ENCODE measurements at regions not wholly inside any gene's neighbourhood (a gene's known extent, or its start where the extent isn't known, plus 50 kb on each side); places are given as distances from the start of the nearest gene placed in this dataset.

GRCh38 chr6:74093361-74093760, 397.4 kb downstream of the CD109 start:
- no peak for TF ChIP-seq Cebpa-rat (IDR thresholded peaks at IDR 0.05)
- Histone ChIP-seq H3K9ac (no peak overlapping the region), H3K36me3 (no peaks in the 10 kb centered on the region), H3K27ac (no peak overlapping the region), H3K27me3 (no peaks in the 10 kb centered on the region), H3K4me1 (no peaks in the 10 kb centered on the region), H4K20me1 (no peaks in the 10 kb centered on the region), H3K4me3 (no peak overlapping the region), H3K9me3 (no peaks in the 10 kb centered on the region), H3K4me2 (no peak overlapping the region)

GRCh38 chr6:74091794-74092157, 395.8 kb downstream of the CD109 start:
- Histone ChIP-seq H3K4me1 (no peaks in the 10 kb centered on the region), H3K9me3 (no peaks in the 10 kb centered on the region), H3K36me3 (no peaks in the 10 kb centered on the region), H3K9ac (no peak overlapping the region), H4K20me1 (no peaks in the 10 kb centered on the region), H3K4me3 (no peak overlapping the region), H3K4me2 (no peak overlapping the region), H3K27ac (no peak overlapping the region), H3K27me3 (no peaks in the 10 kb centered on the region)
- TF ChIP-seq Cebpa-rat (IDR thresholded peaks at IDR 0.05) = no peak

- no peak overlapping the region for H3K4me2 ChIP-seq
- no peaks in the 10 kb centered on the region for H4K20me1 ChIP-seq
- TF ChIP-seq Cebpa-rat (IDR thresholded peaks at IDR 0.05) = no peak
- H3K4me3 ChIP-seq = no peak overlapping the region
- H3K27ac ChIP-seq = no peak overlapping the region
- no peaks in the 10 kb centered on the region for H3K27me3 ChIP-seq
- no peak overlapping the region for H3K9ac ChIP-seq
- H3K36me3 ChIP-seq = no peaks in the 10 kb centered on the region
- H3K9me3 ChIP-seq = no peaks in the 10 kb centered on the region
- no peaks in the 10 kb centered on the region for H3K4me1 ChIP-seq
These were observed 395.3 kb downstream of the CD109 start for GRCh38 chr6:74091136-74091793.

- H3K4me1 ChIP-seq = no peaks in the 10 kb centered on the region
- no peaks in the 10 kb centered on the region for H3K9me3 ChIP-seq
- no peak overlapping the region for H3K4me3 ChIP-seq
- no peaks in the 10 kb centered on the region for H3K36me3 ChIP-seq
- H3K27ac ChIP-seq = no peak overlapping the region
- no peak overlapping the region for H3K9ac ChIP-seq
- H4K20me1 ChIP-seq = no peaks in the 10 kb centered on the region
- no peak overlapping the region for H3K4me2 ChIP-seq
- no peak for TF ChIP-seq Cebpa-rat (IDR thresholded peaks at IDR 0.05)
- H3K27me3 ChIP-seq = no peaks in the 10 kb centered on the region
These were observed 391.9 kb downstream of the CD109 start for GRCh38 chr6:74087899-74088298.

GRCh38 chr6:74075896-74076295, 379.9 kb downstream of the CD109 start:
- no peaks in the 10 kb centered on the region for H3K36me3 ChIP-seq
- H3K27me3 ChIP-seq = no peaks in the 10 kb centered on the region
- no peaks in the 10 kb centered on the region for H3K4me1 ChIP-seq
- H3K9me3 ChIP-seq = no peaks in the 10 kb centered on the region
- no peak for TF ChIP-seq Cebpa-rat (IDR thresholded peaks at IDR 0.05)
- H3K4me2 ChIP-seq = no peak overlapping the region
- H4K20me1 ChIP-seq = no peaks in the 10 kb centered on the region
- no peak overlapping the region for H3K27ac ChIP-seq
- H3K9ac ChIP-seq = no peak overlapping the region
- H3K4me3 ChIP-seq = no peak overlapping the region

- TF ChIP-seq Cebpa-rat (IDR thresholded peaks at IDR 0.05) = no peak
- no peaks in the 10 kb centered on the region for H3K27me3 ChIP-seq
- no peaks in the 10 kb centered on the region for H4K20me1 ChIP-seq
- no peak overlapping the region for H3K4me3 ChIP-seq
- no peak overlapping the region for H3K27ac ChIP-seq
- no peaks in the 10 kb centered on the region for H3K36me3 ChIP-seq
- H3K9me3 ChIP-seq = no peaks in the 10 kb centered on the region
- H3K4me2 ChIP-seq = no peak overlapping the region
- H3K9ac ChIP-seq = no peak overlapping the region
- no peaks in the 10 kb centered on the region for H3K4me1 ChIP-seq
These were observed 379.3 kb downstream of the CD109 start for GRCh38 chr6:74075323-74075722.

- H3K9ac ChIP-seq = no peak overlapping the region
- H3K27me3 ChIP-seq = no peaks in the 10 kb centered on the region
- no peaks in the 10 kb centered on the region for H3K4me1 ChIP-seq
- no peaks in the 10 kb centered on the region for H4K20me1 ChIP-seq
- TF ChIP-seq Cebpa-rat (IDR thresholded peaks at IDR 0.05) = no peak
- no peaks in the 10 kb centered on the region for H3K36me3 ChIP-seq
- no peak overlapping the region for H3K4me3 ChIP-seq
- no peak overlapping the region for H3K4me2 ChIP-seq
- no peaks in the 10 kb centered on the region for H3K9me3 ChIP-seq
- H3K27ac ChIP-seq = no peak overlapping the region
These were observed 378.6 kb downstream of the CD109 start for GRCh38 chr6:74074645-74075044.

GRCh38 chr6:74073999-74074398, 378.0 kb downstream of the CD109 start:
- Histone ChIP-seq H3K4me1 (no peaks in the 10 kb centered on the region), H3K36me3 (no peaks in the 10 kb centered on the region), H4K20me1 (no peaks in the 10 kb centered on the region), H3K27ac (no peak overlapping the region), H3K4me2 (no peak overlapping the region), H3K4me3 (no peak overlapping the region), H3K9ac (no peak overlapping the region), H3K9me3 (no peaks in the 10 kb centered on the region), H3K27me3 (no peaks in the 10 kb centered on the region)
- no peak for TF ChIP-seq Cebpa-rat (IDR thresholded peaks at IDR 0.05)

- no peaks in the 10 kb centered on the region for H4K20me1 ChIP-seq
- TF ChIP-seq Cebpa-rat (IDR thresholded peaks at IDR 0.05) = no peak
- no peak overlapping the region for H3K9ac ChIP-seq
- no peak overlapping the region for H3K4me3 ChIP-seq
- H3K36me3 ChIP-seq = no peaks in the 10 kb centered on the region
- H3K4me1 ChIP-seq = no peaks in the 10 kb centered on the region
- no peaks in the 10 kb centered on the region for H3K9me3 ChIP-seq
- no peak overlapping the region for H3K4me2 ChIP-seq
- no peaks in the 10 kb centered on the region for H3K27me3 ChIP-seq
- H3K27ac ChIP-seq = no peak overlapping the region
These were observed 377.4 kb downstream of the CD109 start for GRCh38 chr6:74073429-74073828.

GRCh38 chr6:74071214-74071613, 375.2 kb downstream of the CD109 start:
- Histone ChIP-seq H3K4me3 (no peak overlapping the region), H3K9me3 (no peaks in the 10 kb centered on the region), H3K9ac (no peak overlapping the region), H4K20me1 (no peaks in the 10 kb centered on the region), H3K4me1 (no peaks in the 10 kb centered on the region), H3K27ac (no peak overlapping the region), H3K4me2 (no peak overlapping the region), H3K27me3 (no peaks in the 10 kb centered on the region), H3K36me3 (no peaks in the 10 kb centered on the region)
- TF ChIP-seq Cebpa-rat (IDR thresholded peaks at IDR 0.05) = no peak

- no peak overlapping the region for H3K9ac ChIP-seq
- H4K20me1 ChIP-seq = no peaks in the 10 kb centered on the region
- no peaks in the 10 kb centered on the region for H3K9me3 ChIP-seq
- no peak overlapping the region for H3K4me2 ChIP-seq
- no peak overlapping the region for H3K4me3 ChIP-seq
- no peak overlapping the region for H3K27ac ChIP-seq
- TF ChIP-seq Cebpa-rat (IDR thresholded peaks at IDR 0.05) = no peak
- no peaks in the 10 kb centered on the region for H3K36me3 ChIP-seq
- H3K4me1 ChIP-seq = no peaks in the 10 kb centered on the region
- H3K27me3 ChIP-seq = no peaks in the 10 kb centered on the region
These were observed 374.7 kb downstream of the CD109 start for GRCh38 chr6:74070711-74071110.

All from BLaER1 (cell line).